HG03457 (cell line): ENCODE measurements at regions not wholly inside any gene's neighbourhood (a gene's known extent, or its start where the extent isn't known, plus 50 kb on each side); places are given as distances from the start of the nearest gene placed in this dataset.

Experiments
- ATAC-seq: cut with Tn5 transposase; IDR thresholded peaks from one replicate; pipeline ENCODE4 v1.9.1; 2021; ENCODE audit warnings: moderate number of reproducible peaks; ENCODE audit not compliant: unreplicated experiment

DNA sequence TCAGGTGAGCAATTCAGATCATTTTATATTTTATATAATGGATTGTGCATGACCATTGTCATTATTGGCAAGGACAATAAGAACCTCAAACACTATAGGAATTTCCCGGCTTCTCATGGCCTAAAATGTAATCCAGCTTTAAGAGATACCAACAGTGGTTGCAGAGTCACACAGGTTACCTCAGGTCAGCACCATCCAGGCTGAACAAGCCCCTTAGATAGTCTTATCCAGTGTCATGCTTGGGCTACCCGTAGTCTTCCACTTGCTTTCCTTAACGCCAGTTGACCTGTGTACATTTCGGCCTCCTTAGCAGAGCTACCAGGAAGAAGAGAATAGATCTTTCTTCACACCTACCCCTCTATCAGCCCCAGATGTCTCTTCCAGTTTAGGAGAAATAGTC is 293.3 kb upstream of the SYT4 start:
- no peak for ATAC-seq

GRCh38 chr18:43571078-43571689 is 293.9 kb upstream of the SYT4 start:
- ATAC-seq, result no peak

GRCh38 chr18:43572163-43572562 is 294.9 kb upstream of the SYT4 start:
- ATAC-seq, result no peak

- ATAC-seq, result no peak
Observed at GRCh38 chr18:43574974-43575373, 297.7 kb upstream of the SYT4 start.

- no peak for ATAC-seq
Observed at GRCh38 chr18:43578211-43578610, 300.9 kb upstream of the SYT4 start.

DNA sequence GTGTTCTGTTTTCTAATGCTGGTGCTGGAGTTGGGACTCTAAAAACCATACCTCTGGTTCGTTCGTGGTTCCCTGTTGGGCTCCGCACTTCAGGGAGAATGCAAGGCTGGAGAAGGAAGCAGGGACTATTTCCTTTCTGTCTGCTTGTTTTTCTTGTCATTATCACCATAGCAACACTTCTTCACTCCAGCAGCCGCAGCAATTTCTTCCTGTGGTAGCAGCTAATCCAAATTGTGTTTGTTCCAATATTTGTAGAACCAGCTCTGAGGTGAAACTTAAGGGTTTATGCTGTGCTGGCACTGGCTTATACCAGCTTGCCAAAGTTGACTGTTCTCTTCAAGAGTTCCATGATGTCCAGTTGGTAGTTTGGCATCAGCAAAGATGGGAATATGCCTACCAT is 301.4 kb upstream of the SYT4 start:
- no peak for ATAC-seq

- ATAC-seq, result no peak
Observed at GRCh38 chr18:43581936-43582519, 304.7 kb upstream of the SYT4 start.

- no peak for ATAC-seq
Observed at GRCh38 chr18:43587538-43588153, 310.4 kb upstream of the SYT4 start.

DNA sequence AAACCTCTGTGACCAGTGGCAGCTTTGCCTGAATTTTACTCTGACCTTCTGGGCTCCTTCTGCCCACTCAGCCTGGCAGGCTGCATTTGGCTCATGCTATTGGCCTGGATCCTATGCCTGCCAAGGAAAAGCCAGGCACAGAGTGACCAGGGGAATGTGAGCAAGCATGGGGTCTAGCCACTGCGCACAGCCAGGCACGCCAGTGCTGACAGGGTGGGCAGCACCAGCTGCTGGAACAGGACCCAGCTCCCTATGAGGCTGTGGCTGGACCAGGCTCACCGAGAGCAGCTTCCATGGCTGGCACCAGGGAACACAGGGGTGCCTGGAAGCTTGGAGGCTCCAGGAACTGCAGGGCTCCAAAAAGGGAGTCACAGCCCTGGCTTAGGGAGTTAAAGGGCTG is 311.5 kb upstream of the SYT4 start:
- ATAC-seq, result no peak

DNA sequence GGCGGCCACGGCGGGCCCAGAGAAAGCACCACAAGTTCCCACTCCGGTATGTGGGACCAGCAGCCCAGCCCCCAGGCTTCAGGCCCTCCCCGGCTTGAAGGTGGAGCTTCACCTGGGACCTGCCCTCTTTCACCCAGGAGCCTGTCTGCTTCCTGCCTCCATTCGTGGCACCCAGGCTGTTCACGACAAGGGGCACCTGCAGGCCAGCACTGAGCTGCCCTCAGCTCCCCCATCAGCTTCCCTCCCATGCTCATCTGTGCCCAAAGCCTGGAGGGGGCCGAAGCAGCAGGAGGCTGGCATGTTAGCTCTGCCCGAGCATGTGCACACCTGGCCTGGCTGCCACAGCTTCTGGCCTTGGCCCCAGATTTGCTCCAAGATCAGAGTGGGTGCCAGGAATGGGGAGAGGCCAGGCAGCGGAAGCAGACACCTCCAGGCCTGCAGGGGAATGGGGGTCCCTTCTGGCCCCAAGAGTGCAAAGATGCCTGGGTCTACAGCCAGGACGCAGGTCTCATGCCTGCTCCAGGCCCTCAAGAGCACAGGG is 312.4 kb upstream of the SYT4 start:
- ATAC-seq, result no peak

DNA sequence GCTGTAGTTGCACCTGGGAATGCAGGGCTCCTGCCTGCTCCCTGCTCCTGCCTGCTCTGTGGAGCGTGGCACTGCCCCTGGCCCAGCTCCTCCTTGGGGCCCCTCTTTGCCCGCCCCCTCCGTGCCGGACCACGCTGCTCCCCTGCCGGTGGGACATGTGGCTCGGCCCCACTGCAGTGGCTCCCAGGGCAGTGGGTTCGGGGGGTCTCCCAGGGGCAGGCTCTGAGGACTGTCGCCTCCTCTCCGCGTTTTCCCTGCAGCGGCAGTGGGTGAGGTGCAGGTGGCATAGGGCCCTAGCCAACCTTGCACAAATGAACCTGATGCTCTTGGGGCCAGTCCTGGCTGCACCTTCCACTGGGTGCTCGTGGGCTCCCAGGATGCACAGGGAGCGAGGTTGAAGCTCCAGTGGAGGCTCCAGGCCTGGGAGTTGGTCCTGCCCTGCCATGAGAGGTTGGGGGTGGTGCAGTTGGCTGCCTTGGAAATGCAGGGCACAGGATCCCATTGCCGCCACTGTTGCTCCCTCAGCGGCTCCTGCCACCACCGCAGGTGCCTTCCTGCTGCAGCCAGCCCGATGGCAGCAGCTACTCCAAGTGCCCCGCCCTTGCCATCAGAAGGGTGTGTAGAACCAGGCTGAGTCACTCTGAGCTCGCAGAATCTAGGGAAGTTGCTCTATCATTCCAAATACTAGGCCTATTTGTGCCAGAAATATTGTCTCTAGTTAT is 313.1 kb upstream of the SYT4 start:
- no peak for ATAC-seq

GRCh38 chr18:43592269-43592668 is 315.0 kb upstream of the SYT4 start:
- ATAC-seq, result no peak

DNA sequence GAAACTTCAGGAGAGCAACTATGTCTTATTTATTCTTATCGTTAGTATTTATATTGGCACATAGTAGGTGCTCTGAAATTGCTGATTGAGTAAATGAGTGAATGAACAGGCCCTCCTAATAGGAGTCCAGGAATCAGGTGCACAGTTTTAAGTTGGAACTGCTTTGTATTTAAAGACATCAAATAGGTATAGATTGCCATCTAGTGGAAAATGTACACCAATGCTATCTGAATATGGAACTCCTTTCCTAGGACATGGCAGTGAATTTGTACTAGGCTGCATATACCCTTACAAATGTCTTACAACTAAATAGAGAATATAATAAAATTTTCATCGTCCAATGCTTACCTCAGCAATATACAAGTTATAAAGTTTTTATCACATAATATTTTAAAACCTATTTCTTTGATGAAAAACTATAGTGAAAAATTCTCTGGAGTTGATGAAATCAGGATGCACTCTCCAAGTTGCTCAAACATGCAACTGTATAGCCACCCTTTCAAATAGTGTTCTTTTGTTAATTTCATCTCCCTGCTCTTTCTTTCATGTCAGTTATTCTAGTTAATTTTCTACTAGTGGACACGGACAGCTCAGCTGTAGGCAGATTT is 318.9 kb upstream of the SYT4 start:
- ATAC-seq, result no peak

DNA sequence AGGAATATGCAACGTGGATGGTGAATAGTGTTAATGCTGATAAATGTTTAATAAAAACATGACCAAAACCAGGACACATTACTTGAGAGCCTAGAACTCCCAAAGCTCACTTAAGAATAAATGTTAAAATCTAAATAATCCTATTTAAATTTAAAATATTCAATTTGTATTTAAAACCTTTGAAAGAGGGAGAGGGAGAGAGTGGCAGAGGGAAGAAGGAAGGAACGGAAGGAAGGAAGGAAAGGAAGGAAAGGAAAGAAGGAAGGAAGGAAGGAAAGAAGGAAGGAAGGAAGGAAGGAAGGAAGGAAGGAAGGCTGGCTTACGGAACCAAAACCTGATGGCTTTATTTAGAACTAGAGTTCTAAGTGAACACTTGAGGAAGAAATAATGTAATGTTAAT is 324.1 kb upstream of the SYT4 start:
- ATAC-seq, result no peak

- no peak for ATAC-seq
Observed at GRCh38 chr18:43605224-43605623, 327.9 kb upstream of the SYT4 start.

DNA sequence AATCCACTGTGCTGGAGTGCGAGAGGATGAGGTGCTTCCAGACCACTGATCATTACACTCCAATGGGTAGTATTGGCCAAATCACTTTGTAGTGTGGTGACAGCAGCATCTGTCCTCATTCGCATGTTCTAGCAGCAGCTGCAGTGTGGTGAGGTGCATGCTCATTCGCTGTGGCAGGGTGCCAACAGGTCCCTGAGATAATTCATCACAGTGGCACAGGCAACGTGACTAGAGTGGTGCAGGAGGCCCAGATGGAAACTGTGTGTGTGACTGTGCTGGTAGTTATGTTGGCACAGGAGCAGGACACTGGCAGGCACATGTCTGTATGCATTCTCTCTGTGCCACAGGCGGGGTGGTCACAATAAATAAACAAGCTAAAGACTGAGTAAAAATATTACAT is 329.5 kb upstream of the SYT4 start:
- no peak for ATAC-seq

GRCh38 chr18:43620936-43621335 is 343.6 kb upstream of the SYT4 start:
- no peak for ATAC-seq

DNA sequence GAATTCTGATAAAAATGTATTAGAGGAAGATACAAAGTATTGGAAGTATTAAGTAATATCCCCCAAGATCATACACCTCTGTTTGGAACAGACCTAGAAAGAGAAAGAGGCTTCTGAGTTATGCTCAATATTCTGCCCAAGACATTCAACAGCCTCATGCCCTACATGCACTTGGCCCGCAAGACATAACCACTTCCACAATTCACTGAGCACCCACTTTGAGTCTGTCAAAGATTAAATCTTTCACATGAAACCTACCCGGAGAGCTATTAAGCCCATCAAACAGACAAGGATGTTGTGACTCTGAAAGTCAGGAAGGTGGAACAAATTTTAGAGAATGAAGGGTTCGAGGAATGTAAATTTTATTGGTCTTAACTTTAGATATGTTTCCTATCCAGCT is 344.7 kb upstream of the SYT4 start:
- no peak for ATAC-seq

DNA sequence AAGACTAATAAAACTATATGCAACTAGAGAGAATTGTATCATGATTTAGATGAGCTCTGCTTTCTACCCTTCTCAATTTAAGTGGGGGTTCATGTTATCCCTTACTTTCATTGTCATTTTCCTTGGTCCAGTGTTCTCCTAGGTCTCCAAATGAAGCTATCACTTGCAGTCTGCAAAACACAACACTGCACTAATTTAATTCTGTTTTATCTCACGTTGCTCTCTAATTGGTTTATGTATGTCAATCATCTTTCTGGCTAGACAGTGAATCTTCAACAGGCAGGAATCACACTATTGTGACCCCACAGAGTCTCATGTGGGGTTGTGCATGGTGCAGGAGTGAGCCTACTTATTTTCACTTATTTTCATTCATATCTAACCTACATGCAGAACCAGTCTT is 348.3 kb upstream of the SYT4 start:
- no peak for ATAC-seq

GRCh38 chr18:43627848-43628530 is 350.7 kb upstream of the SYT4 start:
- ATAC-seq, result no peak

GRCh38 chr18:43634994-43635393 is 357.7 kb upstream of the SYT4 start:
- no peak for ATAC-seq
